Spleen (tissue), 11 donors: ENCODE measurements at regions not wholly inside any gene's neighbourhood (a gene's known extent, or its start where the extent isn't known, plus 50 kb on each side); places are given as distances from the start of the nearest gene placed in this dataset.
A peak's percentile ranks its signal among the peaks of the same experiment; 100 is the strongest.

ENCODE experiments used
- DNase-seq: peaks from one replicate; pipeline ENCODE4 v3.0.0-alpha.2; 2020
- H3K27ac ChIP-seq, 8 donors: fragments of 200-600 bp; sonication (generic) in 7 of 8; 1 replicate in 4 of 8; 2 replicates in 4 of 8; pipeline versions ENCODE4 v1.5.0 to v1.8.0; 2016 to 2021; ENCODE audit warnings: inconsistent platforms in 4 of 8, mild to moderate bottlenecking in 4 of 8, moderate library complexity in 1 of 8
- H3K27me3 ChIP-seq, 7 donors: fragments of 200-600 bp; sonication (generic) in 6 of 7; replicated peaks in 1 of 7; 1 replicate in 4 of 7; 2 replicates in 3 of 7; pipeline versions ENCODE4 v1.5.0 to v1.8.0; 2016 to 2021; ENCODE audit warnings: inconsistent platforms in 3 of 7, mild to moderate bottlenecking in 1 of 7
- H3K36me3 ChIP-seq, 6 donors: fragments of 200-600 bp; sonication (generic) in 5 of 6; 1 replicate in 4 of 6; 2 replicates in 2 of 6; pipeline versions ENCODE4 v1.5.0 to v1.8.0; 2016 to 2021; ENCODE audit warnings: inconsistent platforms in 2 of 6
- H3K4me1 ChIP-seq, 6 donors: fragments of 200-600 bp; sonication (generic) in 5 of 6; 1 replicate in 3 of 6; 2 replicates in 3 of 6; pipeline versions ENCODE4 v1.5.0 to v1.8.0; 2016 to 2021; ENCODE audit warnings: inconsistent platforms in 3 of 6
- H3K4me3 ChIP-seq, 8 donors: fragments of 200-600 bp; sonication (generic) in 7 of 8; 1 replicate in 4 of 8; 2 replicates in 4 of 8; pipeline versions ENCODE4 v1.5.0 to v1.8.0; 2016 to 2021; ENCODE audit warnings: inconsistent platforms in 4 of 8, mild to moderate bottlenecking in 4 of 8, moderate library complexity in 2 of 8
- H3K9me3 ChIP-seq, 8 donors: fragments of 200-600 bp; sonication (generic) in 7 of 8; 1 replicate in 4 of 8; 2 replicates in 4 of 8; pipeline versions ENCODE4 v1.5.0 to v1.8.0; 2016 to 2021; ENCODE audit warnings: inconsistent platforms in 4 of 8
- POLR2A ChIP-seq, 3 donors: fragments of 450-650 bp; IDR thresholded peaks; one replicate each; pipeline ENCODE4 v1.5.1; 2017; ENCODE audit warnings: antibody characterized with exemption in 3 of 3, mild to moderate bottlenecking in 1 of 3
- POLR2AphosphoS5 ChIP-seq, 3 donors: sonication (generic); formaldehyde crosslinking; IDR thresholded peaks; one replicate each; pipeline ENCODE4 v1.5.1; 2017; ENCODE audit warnings: antibody characterized with exemption in 3 of 3
- WGBS, 5 donors: extraction: QIAGEN DNeasy Blood & Tissue Kit in 3 of 5; methylation state at CpG; one replicate each; pipeline versions ENCODE4 v1.1.5 to v1.1.7; 2013 to 2018; 5-methylcytosine and 5-hydroxymethylcytosine counted together
- intact Hi-C: fragments of 100-400 bp; cut with DNase I; formaldehyde crosslinking; loops from one replicate; pipeline ENCODE4 v1.15.0; 2023; ENCODE audit warnings: low total_unique reads
- TF ChIP-seq, protein P1 (sequence below), 11 experiments: fragments of 200-600 bp in 7 of 11; fragments of 450-650 bp in 4 of 11; sonication (generic) in 4 of 11; IDR thresholded peaks in 8 of 11; conservative IDR thresholded peaks in 3 of 11; 1 replicate in 7 of 11; 2 replicates in 4 of 11; pipeline versions ENCODE4 v1.4.0 to v1.8.0; 2016 to 2021; ENCODE audit warnings: antibody characterized with exemption in 11 of 11, inconsistent platforms in 4 of 11, mild to moderate bottlenecking in 1 of 11
- donor health status: healthy with polysubstance abuse.
- donor health status: DM: no; HTN: no; CAD: no; lungs with moderate emphysema.
- donor health status: DM: no; HTN: no; CAD: no.
- donor health status: Bipolar disorder and iron deficiency.
- donor health status: healthy.
- donor health status: DM: no; HTN: no; CAD: no.
- donor health status: DM: yes; HTN: yes; CAD: no.

DNA sequence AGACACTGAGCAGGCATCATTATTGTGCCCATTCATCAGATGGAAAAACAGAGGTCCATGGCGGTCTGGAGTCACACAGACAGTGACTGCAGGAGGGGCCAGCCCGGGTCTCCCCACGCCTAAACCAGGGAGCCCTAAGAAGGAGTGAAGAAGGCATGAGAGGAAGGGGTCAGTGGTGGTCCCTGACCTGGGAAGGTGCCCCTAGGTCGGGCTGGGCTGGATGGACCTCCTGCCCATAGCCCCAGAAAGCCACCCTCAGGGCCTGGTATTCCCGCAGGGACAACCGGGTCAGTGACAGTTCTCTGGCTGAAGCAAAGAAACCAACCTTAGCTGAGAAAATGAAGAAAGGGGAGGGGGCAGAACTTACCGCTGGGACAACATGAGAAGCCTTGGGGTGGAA is 163.4 kb upstream of the C1orf174 start:
- Histone ChIP-seq H3K4me3 (no peak overlapping the region), H3K36me3 (no peaks in the 10 kb centered on the region), H3K9me3 (no peaks in the 10 kb centered on the region), H3K4me1 (no peaks in the 10 kb centered on the region), H3K27me3 (peaks cover 0 to 9% (median 0%) of the 10 kb centered on the region in 7 donors), H3K27ac (no peak overlapping the region)
- no peak for DNase-seq
- intact Hi-C loops: no loop called here
- TF ChIP-seq, protein P1, sequence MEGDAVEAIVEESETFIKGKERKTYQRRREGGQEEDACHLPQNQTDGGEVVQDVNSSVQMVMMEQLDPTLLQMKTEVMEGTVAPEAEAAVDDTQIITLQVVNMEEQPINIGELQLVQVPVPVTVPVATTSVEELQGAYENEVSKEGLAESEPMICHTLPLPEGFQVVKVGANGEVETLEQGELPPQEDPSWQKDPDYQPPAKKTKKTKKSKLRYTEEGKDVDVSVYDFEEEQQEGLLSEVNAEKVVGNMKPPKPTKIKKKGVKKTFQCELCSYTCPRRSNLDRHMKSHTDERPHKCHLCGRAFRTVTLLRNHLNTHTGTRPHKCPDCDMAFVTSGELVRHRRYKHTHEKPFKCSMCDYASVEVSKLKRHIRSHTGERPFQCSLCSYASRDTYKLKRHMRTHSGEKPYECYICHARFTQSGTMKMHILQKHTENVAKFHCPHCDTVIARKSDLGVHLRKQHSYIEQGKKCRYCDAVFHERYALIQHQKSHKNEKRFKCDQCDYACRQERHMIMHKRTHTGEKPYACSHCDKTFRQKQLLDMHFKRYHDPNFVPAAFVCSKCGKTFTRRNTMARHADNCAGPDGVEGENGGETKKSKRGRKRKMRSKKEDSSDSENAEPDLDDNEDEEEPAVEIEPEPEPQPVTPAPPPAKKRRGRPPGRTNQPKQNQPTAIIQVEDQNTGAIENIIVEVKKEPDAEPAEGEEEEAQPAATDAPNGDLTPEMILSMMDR (IDR thresholded peaks at IDR 0.05 in 8 of 11, conservative IDR thresholded peaks at IDR 0.05 in 3 of 11): no peak
- TF ChIP-seq POLR2AphosphoS5 (IDR thresholded peaks at IDR 0.05) (no peak), POLR2A (IDR thresholded peaks at IDR 0.05) (no peak)
- 69 to 90% (median 78%) methylated on average over 7 of the region's 7 CpGs for whole genome bisulfite sequencing, 5 donors

DNA sequence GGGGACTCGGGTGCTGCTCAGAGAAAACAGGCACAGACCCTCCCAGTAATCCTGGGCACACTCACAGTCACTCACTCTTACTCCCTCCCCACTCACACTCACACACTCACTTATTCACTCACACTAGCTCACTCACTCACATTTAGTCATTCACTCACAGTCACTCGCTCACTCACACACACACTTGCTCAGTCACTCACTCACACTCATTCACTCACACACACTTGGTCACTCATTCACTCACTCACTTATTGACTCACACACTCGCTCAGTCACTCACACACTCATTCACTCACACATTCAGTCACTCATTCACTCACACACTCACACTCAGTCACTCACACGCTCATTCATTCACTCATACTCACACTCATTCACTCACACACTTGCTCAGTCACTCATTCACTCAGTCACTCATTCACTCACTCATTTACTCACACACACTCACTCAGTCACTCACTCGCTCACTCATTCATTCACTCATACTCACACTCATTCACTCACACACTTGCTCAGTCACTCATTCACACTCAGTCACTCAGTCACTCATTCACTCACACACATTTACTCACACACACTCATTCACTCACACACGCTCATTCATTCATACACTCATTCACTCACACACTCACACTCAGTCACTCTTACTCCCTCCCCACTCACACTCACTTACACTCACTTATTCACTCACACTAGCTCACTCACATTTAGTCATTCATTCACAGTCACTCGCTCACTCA is 164.2 kb upstream of the C1orf174 start:
- intact Hi-C loops: no loop called here
- H3K36me3 ChIP-seq: no peaks in the 10 kb centered on the region
- DNase-seq: no peak
- no peak overlapping the region for H3K27ac ChIP-seq
- TF ChIP-seq POLR2AphosphoS5 (IDR thresholded peaks at IDR 0.05) (no peak), POLR2A (IDR thresholded peaks at IDR 0.05) (no peak)
- TF ChIP-seq, protein P1 (IDR thresholded peaks at IDR 0.05 in 8 of 11, conservative IDR thresholded peaks at IDR 0.05 in 3 of 11): no peak
- no peaks in the 10 kb centered on the region for H3K9me3 ChIP-seq
- H3K4me3 ChIP-seq: no peak overlapping the region
- WGBS, 5 donors: 46 to 94% (median 80%) methylated on average over 6 to 7 of the region's 7 CpGs
- H3K4me1 ChIP-seq: no peaks in the 10 kb centered on the region
- H3K27me3 ChIP-seq: peaks cover 0 to 3% (median 0%) of the 10 kb centered on the region in 7 donors

DNA sequence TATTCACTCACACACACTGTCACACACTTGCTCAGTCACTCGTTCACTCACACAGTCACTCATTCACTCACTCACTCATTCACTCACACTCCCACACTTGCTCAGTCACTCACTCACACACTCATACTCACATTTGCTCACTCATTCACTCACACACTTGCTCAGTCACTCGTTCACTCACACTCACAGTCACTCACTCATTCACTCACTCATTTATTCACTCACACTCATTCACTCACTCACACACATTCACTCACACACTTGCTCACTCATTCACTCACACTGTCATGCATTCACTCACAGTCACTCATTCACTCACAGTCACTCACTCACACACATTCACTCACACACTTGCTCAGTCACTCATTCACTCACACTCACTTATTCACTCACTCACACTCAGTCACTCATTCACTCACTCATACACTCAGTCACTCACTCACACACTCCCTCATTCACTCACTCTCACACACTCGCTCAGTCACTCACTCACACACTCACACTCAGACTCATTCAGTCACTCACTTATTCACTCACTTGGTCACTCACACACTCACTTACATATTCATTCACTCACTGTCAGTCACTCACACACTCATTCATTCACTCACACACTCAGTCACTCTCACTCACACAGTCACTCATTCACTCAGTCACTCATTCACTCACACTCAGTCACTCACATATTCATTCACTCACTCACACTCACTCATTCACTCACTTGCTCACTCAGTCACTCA is 167.0 kb upstream of the C1orf174 start:
- no peak overlapping the region for H3K27ac ChIP-seq
- TF ChIP-seq, protein P1 (IDR thresholded peaks at IDR 0.05 in 8 of 11, conservative IDR thresholded peaks at IDR 0.05 in 3 of 11): no peak
- TF ChIP-seq POLR2A (IDR thresholded peaks at IDR 0.05) (no peak), POLR2AphosphoS5 (IDR thresholded peaks at IDR 0.05) (no peak)
- WGBS, 5 donors: 46 to 92% (median 84%) methylated on average over 2 to 3 of the region's 3 CpGs
- intact Hi-C loops: no loop called here
- H3K36me3 ChIP-seq: no peaks in the 10 kb centered on the region
- no peak overlapping the region for H3K4me3 ChIP-seq
- H3K9me3 ChIP-seq: no peaks in the 10 kb centered on the region
- H3K4me1 ChIP-seq: no peaks in the 10 kb centered on the region
- no peak for DNase-seq
- H3K27me3 ChIP-seq: peaks cover 0 to 14% (median 0%) of the 10 kb centered on the region in 7 donors

DNA sequence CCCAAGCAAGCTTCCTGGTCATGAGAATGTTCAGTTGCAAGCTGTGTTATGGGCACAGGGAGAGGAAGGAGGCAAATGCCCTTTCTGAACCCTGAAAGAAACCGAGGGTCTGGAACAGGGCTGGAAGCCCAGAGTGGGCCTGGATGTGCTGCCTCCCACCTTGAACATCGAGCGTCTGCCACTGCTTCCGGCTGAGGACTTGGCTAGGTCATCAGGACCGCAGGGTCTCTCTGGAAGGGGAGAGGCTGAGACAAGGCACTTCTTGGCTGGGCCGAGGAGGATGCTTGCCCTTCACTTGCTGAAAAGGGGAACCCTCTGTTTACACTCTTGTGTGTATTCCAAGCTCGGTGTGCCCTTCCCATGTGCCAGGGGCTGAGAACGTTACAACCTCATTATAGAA is 168.0 kb upstream of the C1orf174 start:
- WGBS, 5 donors: 68 to 76% (median 70%) methylated on average over 8 of the region's 8 CpGs
- intact Hi-C loops: no loop called here
- Histone ChIP-seq H3K9me3 (no peaks in the 10 kb centered on the region), H3K36me3 (no peaks in the 10 kb centered on the region), H3K4me3 (no peak overlapping the region), H3K27me3 (peaks cover 0 to 24% (median 3%) of the 10 kb centered on the region in 7 donors), H3K4me1 (no peaks in the 10 kb centered on the region), H3K27ac (no peak overlapping the region)
- peak; percentile 11 for DNase-seq
- TF ChIP-seq POLR2A (IDR thresholded peaks at IDR 0.05) (no peak), POLR2AphosphoS5 (IDR thresholded peaks at IDR 0.05) (no peak)
- TF ChIP-seq, protein P1 (IDR thresholded peaks at IDR 0.05 in 8 of 11, conservative IDR thresholded peaks at IDR 0.05 in 3 of 11): no peak
